ENCODE measurements at regions not wholly inside any gene's neighbourhood (a gene's known extent, or its start where the extent isn't known, plus 50 kb on each side); places are given as distances from the start of the nearest gene placed in this dataset.
A peak's percentile ranks its signal among the peaks of the same experiment; 100 is the strongest.
"Not testable (repeated sequence)": the region's sequence is repeated elsewhere in the genome, so short reads cannot be mapped to it uniquely, and the experiment has no call there.

- DNase-seq (ENCODE audit: low read depth, low spot score); BruUV-seq (replicated peaks); H3K4me2 ChIP-seq (ENCODE audit: low read length); H4K20me1 ChIP-seq (ENCODE audit: insufficient read depth); H2AFZ ChIP-seq (ENCODE audit: low read depth, low read length, poor library complexity, severe bottlenecking); POLR2A ChIA-PET; H3K4me3 ChIP-seq (replicated peaks in 1 of 2; ENCODE audit: low read depth in 1 of 2, low read length in 2 of 2); H3K27me3 ChIP-seq (ENCODE audit: insufficient read depth, low read length); H3K9me3 ChIP-seq (ENCODE audit: control insufficient read depth in 1 of 2, insufficient read depth in 1 of 2, low read depth in 1 of 2, low read length in 2 of 2); H3K36me3 ChIP-seq (ENCODE audit: control insufficient read depth in 1 of 2, insufficient read depth in 2 of 2, low read length in 2 of 2); ATAC-seq; H3K9ac ChIP-seq (ENCODE audit: low read length); H3K4me1 ChIP-seq (ENCODE audit: control insufficient read depth in 1 of 2, insufficient read depth in 2 of 2, low read length in 2 of 2); CTCF ChIA-PET; intact Hi-C loops (cut with micrococcal nuclease); H3K27ac ChIP-seq (ENCODE audit: low read depth, low read length); RAD21 ChIA-PET (ENCODE audit: low non-redundant PET in 1 of 2, low total read pairs in 2 of 2, uncharacterized antibody in 2 of 2, unreplicated experiment in 2 of 2); H3K9me2 ChIP-seq (ENCODE audit: insufficient read depth): not testable (repeated sequence)
- H3K79me2 ChIP-seq (ENCODE audit: insufficient read depth, low read length), result peaks cover 14% of the 10 kb centered on the region; the same call in 1 of the 2 replicates
These were observed 313.3 kb downstream of the BCL2L11 start for GRCh38 chr2:111433892-111434607.

- CTCF ChIA-PET; H3K27ac ChIP-seq (ENCODE audit: low read depth, low read length); H3K4me1 ChIP-seq (ENCODE audit: control insufficient read depth in 1 of 2, insufficient read depth in 2 of 2, low read length in 2 of 2); H3K9ac ChIP-seq (ENCODE audit: low read length); H3K9me2 ChIP-seq (ENCODE audit: insufficient read depth); H2AFZ ChIP-seq (ENCODE audit: low read depth, low read length, poor library complexity, severe bottlenecking); H3K27me3 ChIP-seq (ENCODE audit: insufficient read depth, low read length); H3K4me3 ChIP-seq (replicated peaks in 1 of 2; ENCODE audit: low read depth in 1 of 2, low read length in 2 of 2); H4K20me1 ChIP-seq (ENCODE audit: insufficient read depth); intact Hi-C loops (cut with micrococcal nuclease); H3K4me2 ChIP-seq (ENCODE audit: low read length); ATAC-seq; DNase-seq (ENCODE audit: low read depth, low spot score); H3K9me3 ChIP-seq (ENCODE audit: control insufficient read depth in 1 of 2, insufficient read depth in 1 of 2, low read depth in 1 of 2, low read length in 2 of 2); POLR2A ChIA-PET; RAD21 ChIA-PET (ENCODE audit: low non-redundant PET in 1 of 2, low total read pairs in 2 of 2, uncharacterized antibody in 2 of 2, unreplicated experiment in 2 of 2); H3K36me3 ChIP-seq (ENCODE audit: control insufficient read depth in 1 of 2, insufficient read depth in 2 of 2, low read length in 2 of 2); BruUV-seq (replicated peaks): not testable (repeated sequence)
- H3K79me2 ChIP-seq (ENCODE audit: insufficient read depth, low read length), result peaks cover 12% of the 10 kb centered on the region
These were observed 313.9 kb downstream of the BCL2L11 start for GRCh38 chr2:111434608-111434939.

- H3K4me2 ChIP-seq (ENCODE audit: low read length); H3K36me3 ChIP-seq (ENCODE audit: control insufficient read depth in 1 of 2, insufficient read depth in 2 of 2, low read length in 2 of 2); RAD21 ChIA-PET (ENCODE audit: low non-redundant PET in 1 of 2, low total read pairs in 2 of 2, uncharacterized antibody in 2 of 2, unreplicated experiment in 2 of 2); H3K9ac ChIP-seq (ENCODE audit: low read length); CTCF ChIA-PET; H4K20me1 ChIP-seq (ENCODE audit: insufficient read depth); H3K9me3 ChIP-seq (ENCODE audit: control insufficient read depth in 1 of 2, insufficient read depth in 1 of 2, low read depth in 1 of 2, low read length in 2 of 2); H3K4me3 ChIP-seq (replicated peaks in 1 of 2; ENCODE audit: low read depth in 1 of 2, low read length in 2 of 2); H2AFZ ChIP-seq (ENCODE audit: low read depth, low read length, poor library complexity, severe bottlenecking); intact Hi-C loops (cut with micrococcal nuclease); POLR2A ChIA-PET; BruUV-seq (replicated peaks); DNase-seq (ENCODE audit: low read depth, low spot score); H3K27ac ChIP-seq (ENCODE audit: low read depth, low read length); H3K4me1 ChIP-seq (ENCODE audit: control insufficient read depth in 1 of 2, insufficient read depth in 2 of 2, low read length in 2 of 2); H3K27me3 ChIP-seq (ENCODE audit: insufficient read depth, low read length); H3K9me2 ChIP-seq (ENCODE audit: insufficient read depth): not testable (repeated sequence)
- peaks cover 15% of the 10 kb centered on the region for H3K79me2 ChIP-seq (ENCODE audit: insufficient read depth, low read length)
- ATAC-seq, result peak; percentile 42; the same call in 1 of the 2 replicates
These were observed 315.0 kb downstream of the BCL2L11 start for GRCh38 chr2:111435553-111436310.

- H3K36me3 ChIP-seq (ENCODE audit: control insufficient read depth in 1 of 2, insufficient read depth in 2 of 2, low read length in 2 of 2); POLR2A ChIA-PET; H3K9me2 ChIP-seq (ENCODE audit: insufficient read depth); H3K27me3 ChIP-seq (ENCODE audit: insufficient read depth, low read length); H3K4me1 ChIP-seq (ENCODE audit: control insufficient read depth in 1 of 2, insufficient read depth in 2 of 2, low read length in 2 of 2); CTCF ChIA-PET; RAD21 ChIA-PET (ENCODE audit: low non-redundant PET in 1 of 2, low total read pairs in 2 of 2, uncharacterized antibody in 2 of 2, unreplicated experiment in 2 of 2); H4K20me1 ChIP-seq (ENCODE audit: insufficient read depth); H3K4me2 ChIP-seq (ENCODE audit: low read length); intact Hi-C loops (cut with micrococcal nuclease); ATAC-seq; H2AFZ ChIP-seq (ENCODE audit: low read depth, low read length, poor library complexity, severe bottlenecking); BruUV-seq (replicated peaks); DNase-seq (ENCODE audit: low read depth, low spot score); H3K9ac ChIP-seq (ENCODE audit: low read length); H3K4me3 ChIP-seq (replicated peaks in 1 of 2; ENCODE audit: low read depth in 1 of 2, low read length in 2 of 2); H3K27ac ChIP-seq (ENCODE audit: low read depth, low read length); H3K9me3 ChIP-seq (ENCODE audit: control insufficient read depth in 1 of 2, insufficient read depth in 1 of 2, low read depth in 1 of 2, low read length in 2 of 2): not testable (repeated sequence)
- H3K79me2 ChIP-seq (ENCODE audit: insufficient read depth, low read length), result peaks cover 15% of the 10 kb centered on the region
These were observed 315.7 kb downstream of the BCL2L11 start for GRCh38 chr2:111436411-111436810.

All from HCT116 (cell line).